ENCODE measurements at regions not wholly inside any gene's neighbourhood (a gene's known extent, or its start where the extent isn't known, plus 50 kb on each side); places are given as distances from the start of the nearest gene placed in this dataset.

DNA sequence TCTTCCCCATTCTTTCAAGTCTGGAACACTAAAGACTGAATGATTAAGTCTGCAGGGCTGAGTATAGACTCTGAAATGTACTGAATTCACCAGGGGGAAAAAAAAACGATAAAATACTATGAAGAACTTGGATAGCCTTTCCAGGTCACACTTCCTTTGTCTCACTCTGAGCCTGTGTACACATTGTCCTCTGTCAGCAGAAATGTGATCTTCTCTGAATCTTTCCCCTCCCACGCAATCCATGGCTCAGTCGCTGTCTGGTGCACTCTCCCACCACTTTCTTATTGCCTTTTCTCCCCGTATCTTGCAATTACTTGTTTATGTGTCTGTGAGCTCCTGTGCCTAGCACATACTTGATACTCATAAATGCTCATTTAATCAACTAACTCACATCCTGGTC lies 212.6 kb upstream of the RSPO3 start:
- Histone ChIP-seq H3K4me1 (no peaks in the 10 kb centered on the region), H3K27ac (no peak overlapping the region), H3K27me3 (no peaks in the 10 kb centered on the region), H3K4me3 (no peak overlapping the region), H3K9me3 (no peaks in the 10 kb centered on the region), H3K36me3 (no peaks in the 10 kb centered on the region)
- DNase-seq: no peak
- no peak for TF ChIP-seq POLR2A (IDR thresholded peaks at IDR 0.05)
- TF ChIP-seq, protein P1, sequence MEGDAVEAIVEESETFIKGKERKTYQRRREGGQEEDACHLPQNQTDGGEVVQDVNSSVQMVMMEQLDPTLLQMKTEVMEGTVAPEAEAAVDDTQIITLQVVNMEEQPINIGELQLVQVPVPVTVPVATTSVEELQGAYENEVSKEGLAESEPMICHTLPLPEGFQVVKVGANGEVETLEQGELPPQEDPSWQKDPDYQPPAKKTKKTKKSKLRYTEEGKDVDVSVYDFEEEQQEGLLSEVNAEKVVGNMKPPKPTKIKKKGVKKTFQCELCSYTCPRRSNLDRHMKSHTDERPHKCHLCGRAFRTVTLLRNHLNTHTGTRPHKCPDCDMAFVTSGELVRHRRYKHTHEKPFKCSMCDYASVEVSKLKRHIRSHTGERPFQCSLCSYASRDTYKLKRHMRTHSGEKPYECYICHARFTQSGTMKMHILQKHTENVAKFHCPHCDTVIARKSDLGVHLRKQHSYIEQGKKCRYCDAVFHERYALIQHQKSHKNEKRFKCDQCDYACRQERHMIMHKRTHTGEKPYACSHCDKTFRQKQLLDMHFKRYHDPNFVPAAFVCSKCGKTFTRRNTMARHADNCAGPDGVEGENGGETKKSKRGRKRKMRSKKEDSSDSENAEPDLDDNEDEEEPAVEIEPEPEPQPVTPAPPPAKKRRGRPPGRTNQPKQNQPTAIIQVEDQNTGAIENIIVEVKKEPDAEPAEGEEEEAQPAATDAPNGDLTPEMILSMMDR (IDR thresholded peaks at IDR 0.05): no peak

DNA sequence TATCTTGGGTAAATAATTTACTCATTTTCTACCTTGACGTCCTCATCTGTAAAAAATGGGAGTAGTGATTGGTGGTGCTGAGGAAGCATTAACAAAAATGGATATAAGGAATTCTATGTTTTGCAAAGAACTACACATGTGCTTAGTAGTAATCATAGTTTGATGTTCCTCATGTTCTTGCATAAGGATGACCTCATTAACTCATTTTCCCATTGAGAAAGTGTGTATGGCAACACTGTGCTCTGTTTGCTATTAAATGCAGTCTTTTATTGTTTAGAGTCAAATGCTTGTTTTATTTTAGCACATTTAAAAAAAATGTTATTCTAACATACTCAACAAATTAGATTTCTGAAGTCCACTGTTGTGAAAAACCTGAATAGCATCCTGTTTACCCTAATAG lies 211.2 kb upstream of the RSPO3 start:
- no peaks in the 10 kb centered on the region for H3K9me3 ChIP-seq
- TF ChIP-seq, protein P1 (IDR thresholded peaks at IDR 0.05): no peak
- TF ChIP-seq POLR2A (IDR thresholded peaks at IDR 0.05): no peak
- no peaks in the 10 kb centered on the region for H3K4me1 ChIP-seq
- no peaks in the 10 kb centered on the region for H3K36me3 ChIP-seq
- no peak for DNase-seq
- H3K27me3 ChIP-seq: no peaks in the 10 kb centered on the region
- H3K27ac ChIP-seq: no peak overlapping the region
- no peak overlapping the region for H3K4me3 ChIP-seq

DNA sequence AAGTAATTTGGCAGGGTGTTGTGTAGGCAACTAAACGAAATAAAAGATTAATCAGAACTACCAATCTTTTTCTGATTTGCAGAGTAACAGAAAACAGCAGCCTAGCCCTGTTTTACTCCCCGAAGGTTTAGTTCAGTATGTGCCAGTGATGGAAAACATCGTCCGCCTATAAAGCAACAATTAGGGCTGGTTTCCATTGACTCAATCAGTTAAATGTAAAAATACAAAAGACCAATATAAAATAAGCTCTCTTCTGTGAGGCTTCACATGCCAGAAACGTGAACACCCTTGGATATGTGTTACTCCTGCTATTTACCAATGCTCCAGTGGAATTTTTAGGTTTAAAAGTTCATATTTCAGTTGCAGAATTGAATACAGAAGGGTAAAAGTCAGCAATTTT lies 210.5 kb upstream of the RSPO3 start:
- Histone ChIP-seq H3K4me3 (no peak overlapping the region), H3K36me3 (no peaks in the 10 kb centered on the region), H3K9me3 (no peaks in the 10 kb centered on the region), H3K27me3 (no peaks in the 10 kb centered on the region), H3K27ac (no peak overlapping the region), H3K4me1 (no peaks in the 10 kb centered on the region)
- DNase-seq: no peak
- TF ChIP-seq POLR2A (IDR thresholded peaks at IDR 0.05): no peak
- TF ChIP-seq, protein P1 (IDR thresholded peaks at IDR 0.05): no peak

DNA sequence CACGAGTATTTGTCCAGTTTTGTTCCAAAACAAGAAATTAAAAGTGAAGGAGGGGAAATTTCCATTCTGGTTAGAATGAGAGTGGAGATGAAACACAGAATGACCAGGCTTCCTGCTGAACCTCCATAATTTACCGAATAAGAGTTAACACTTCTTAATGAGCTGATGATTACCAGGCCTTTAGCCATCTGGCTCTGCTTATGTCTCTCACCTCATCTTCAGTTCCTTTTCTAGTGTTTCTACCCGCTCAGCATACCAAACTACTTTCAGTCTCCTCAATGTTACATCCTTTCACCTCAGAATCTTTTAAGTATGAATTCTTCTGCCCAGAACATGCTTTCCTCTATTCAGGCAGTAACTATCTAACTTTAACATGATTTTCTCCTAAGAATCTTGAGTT lies 209.0 kb upstream of the RSPO3 start:
- no peak for DNase-seq
- TF ChIP-seq, protein P1 (IDR thresholded peaks at IDR 0.05): no peak
- no peak for TF ChIP-seq POLR2A (IDR thresholded peaks at IDR 0.05)

DNA sequence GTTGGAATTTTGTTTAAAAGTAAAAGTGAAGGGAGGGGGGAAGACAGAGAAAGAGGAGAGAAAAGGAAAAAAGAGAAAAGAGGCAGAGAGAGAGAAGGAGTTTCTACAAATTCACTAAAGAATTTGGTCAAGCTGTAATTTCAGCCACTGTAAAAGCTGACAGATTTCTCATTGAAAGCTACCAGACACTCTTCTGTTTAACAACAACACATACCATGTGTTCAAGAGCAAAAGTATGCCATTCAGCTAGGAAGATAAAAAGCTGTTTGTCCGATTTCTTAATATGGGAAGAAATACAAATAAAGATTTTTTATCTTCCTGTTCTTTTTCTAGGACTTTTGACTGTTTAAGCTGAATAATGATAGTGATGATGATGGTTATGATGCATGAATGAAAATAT lies 204.8 kb upstream of the RSPO3 start:
- no peaks in the 10 kb centered on the region for H3K9me3 ChIP-seq
- no peak for TF ChIP-seq POLR2A (IDR thresholded peaks at IDR 0.05)
- TF ChIP-seq, protein P1 (IDR thresholded peaks at IDR 0.05): no peak
- no peak overlapping the region for H3K4me3 ChIP-seq
- no peak overlapping the region for H3K27ac ChIP-seq
- H3K4me1 ChIP-seq: no peaks in the 10 kb centered on the region
- H3K27me3 ChIP-seq: no peaks in the 10 kb centered on the region
- H3K36me3 ChIP-seq: no peaks in the 10 kb centered on the region
- DNase-seq: no peak

More for the DNA sequence above, 209.0 kb upstream of the RSPO3 start:
- Histone ChIP-seq H3K4me3 (no peak overlapping the region), H3K27me3 (no peaks in the 10 kb centered on the region), H3K9me3 (no peaks in the 10 kb centered on the region), H3K36me3 (no peaks in the 10 kb centered on the region), H3K27ac (no peak overlapping the region), H3K4me1 (no peaks in the 10 kb centered on the region)

DNA sequence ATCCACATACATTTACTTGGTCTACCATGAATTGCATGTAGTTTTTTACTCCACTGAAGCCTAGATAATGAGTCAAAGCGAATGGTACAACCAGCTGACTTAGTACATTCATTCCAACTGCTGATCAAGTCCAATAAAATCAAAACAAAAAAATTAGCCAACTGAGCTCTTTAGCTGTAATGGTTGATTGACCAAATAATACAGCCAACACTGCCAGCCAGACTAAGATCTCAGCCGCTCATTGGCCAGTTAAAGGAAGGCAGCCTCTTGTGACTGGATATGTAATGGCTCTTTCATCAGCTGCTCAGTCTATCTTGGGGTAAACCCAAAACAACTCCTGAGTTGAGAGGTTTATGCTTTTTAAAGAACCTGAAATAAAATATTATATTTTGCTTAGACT lies 204.3 kb upstream of the RSPO3 start:
- no peak for DNase-seq
- TF ChIP-seq, protein P1 (IDR thresholded peaks at IDR 0.05): no peak
- no peak for TF ChIP-seq POLR2A (IDR thresholded peaks at IDR 0.05)
- Histone ChIP-seq H3K9me3 (no peaks in the 10 kb centered on the region), H3K4me3 (no peak overlapping the region), H3K27me3 (no peaks in the 10 kb centered on the region), H3K4me1 (no peaks in the 10 kb centered on the region), H3K27ac (no peak overlapping the region), H3K36me3 (no peaks in the 10 kb centered on the region)
